Gastrocnemius medialis (tissue), 4 donors: ENCODE measurements at regions not wholly inside any gene's neighbourhood (a gene's known extent, or its start where the extent isn't known, plus 50 kb on each side); places are given as distances from the start of the nearest gene placed in this dataset.

Source experiments
- POLR2A ChIP-seq, 2 donors: fragments of 450-650 bp; IDR thresholded peaks; one replicate each; pipeline ENCODE4 v1.6.1; 2017; ENCODE audit warnings: antibody characterized with exemption in 2 of 2, mild to moderate bottlenecking in 2 of 2, moderate library complexity in 2 of 2
- TF ChIP-seq, protein P1 (sequence below), 5 experiments: fragments of 450-650 bp in 3 of 5; fragments of 200-600 bp in 2 of 5; sonication (generic) in 2 of 5; IDR thresholded peaks in 4 of 5; conservative IDR thresholded peaks in 1 of 5; 1 replicate in 4 of 5; 2 replicates in 1 of 5; pipeline ENCODE4 v1.5.1; 2016 to 2019; ENCODE audit warnings: antibody characterized with exemption in 5 of 5, mild to moderate bottlenecking in 3 of 5, moderate library complexity in 3 of 5

DNA sequence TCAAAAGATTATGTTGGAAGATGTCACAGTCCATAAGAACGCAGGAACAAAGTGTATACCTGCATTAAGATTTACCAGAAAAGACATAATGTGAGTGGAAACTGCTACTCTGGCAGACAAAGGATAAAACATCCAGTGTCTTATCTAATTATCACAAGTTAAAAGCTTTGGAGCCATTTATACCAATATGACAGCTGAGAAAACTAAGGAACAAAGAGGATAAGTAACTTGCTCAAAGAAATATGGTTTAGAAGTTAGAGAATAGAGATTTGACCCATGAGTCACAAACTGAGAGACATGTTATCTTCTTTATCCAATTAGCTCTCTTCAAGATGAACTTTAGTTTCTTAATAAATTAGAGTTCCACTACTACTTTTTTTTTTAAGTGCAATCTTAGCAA, 1473.7 kb downstream of the OTOL1 start:
- TF ChIP-seq, protein P1, sequence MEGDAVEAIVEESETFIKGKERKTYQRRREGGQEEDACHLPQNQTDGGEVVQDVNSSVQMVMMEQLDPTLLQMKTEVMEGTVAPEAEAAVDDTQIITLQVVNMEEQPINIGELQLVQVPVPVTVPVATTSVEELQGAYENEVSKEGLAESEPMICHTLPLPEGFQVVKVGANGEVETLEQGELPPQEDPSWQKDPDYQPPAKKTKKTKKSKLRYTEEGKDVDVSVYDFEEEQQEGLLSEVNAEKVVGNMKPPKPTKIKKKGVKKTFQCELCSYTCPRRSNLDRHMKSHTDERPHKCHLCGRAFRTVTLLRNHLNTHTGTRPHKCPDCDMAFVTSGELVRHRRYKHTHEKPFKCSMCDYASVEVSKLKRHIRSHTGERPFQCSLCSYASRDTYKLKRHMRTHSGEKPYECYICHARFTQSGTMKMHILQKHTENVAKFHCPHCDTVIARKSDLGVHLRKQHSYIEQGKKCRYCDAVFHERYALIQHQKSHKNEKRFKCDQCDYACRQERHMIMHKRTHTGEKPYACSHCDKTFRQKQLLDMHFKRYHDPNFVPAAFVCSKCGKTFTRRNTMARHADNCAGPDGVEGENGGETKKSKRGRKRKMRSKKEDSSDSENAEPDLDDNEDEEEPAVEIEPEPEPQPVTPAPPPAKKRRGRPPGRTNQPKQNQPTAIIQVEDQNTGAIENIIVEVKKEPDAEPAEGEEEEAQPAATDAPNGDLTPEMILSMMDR (IDR thresholded peaks at IDR 0.05 in 4 of 5, conservative IDR thresholded peaks at IDR 0.05 in 1 of 5), result no peak
- TF ChIP-seq POLR2A (IDR thresholded peaks at IDR 0.05), result no peak
